ENCODE measurements at regions not wholly inside any gene's neighbourhood (a gene's known extent, or its start where the extent isn't known, plus 50 kb on each side); places are given as distances from the start of the nearest gene placed in this dataset.

DNA sequence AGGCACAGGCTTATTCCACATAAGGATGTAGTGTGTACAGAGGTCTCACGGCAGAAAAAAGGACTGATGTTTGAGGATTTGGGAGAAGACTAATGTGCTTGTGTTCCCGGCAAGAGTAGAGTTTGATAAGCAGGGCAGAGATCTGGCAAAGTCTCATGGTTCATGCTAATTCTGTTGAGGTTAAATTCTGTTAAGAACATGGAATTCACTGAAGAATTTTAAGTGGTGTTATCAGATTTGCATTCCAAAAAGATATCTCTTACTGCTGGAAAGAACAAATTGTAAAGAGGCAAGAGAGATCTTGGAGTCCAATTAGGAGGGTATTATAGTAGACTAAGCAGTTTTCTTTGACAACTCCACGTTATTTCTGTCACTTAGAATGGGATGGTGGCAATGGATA is 348.3 kb downstream of the TDRD3 start:
- Mint-ChIP-seq H3K27me3 (ENCODE audit: low read depth) (no peaks in the 10 kb centered on the region), H3K36me3 (no peaks in the 10 kb centered on the region), H3K27ac (no peak overlapping the region), H3K4me1 (peaks cover under 1% of the 10 kb centered on the region; the same call in 1 of the 2 replicates), H3K4me3 (no peak overlapping the region), H3K9me3 (peaks cover 18% of the 10 kb centered on the region)
- DNase-seq (ENCODE audit: low spot score) = no peak
- no peak for TF ChIP-seq ZNF121 (CRISPR knock-in tag; IDR thresholded peaks at IDR 0.05)
- TF ChIP-seq ZNF512 (CRISPR knock-in tag; IDR thresholded peaks at IDR 0.05; ENCODE audit: borderline replicate concordance) = no peak
- TF ChIP-seq ZNF396 (CRISPR knock-in tag; IDR thresholded peaks at IDR 0.05; ENCODE audit: borderline replicate concordance) = no peak
- no peak for TF ChIP-seq ZNF423 (CRISPR knock-in tag; IDR thresholded peaks at IDR 0.05)
- no peak for TF ChIP-seq NFYB (CRISPR knock-in tag; conservative IDR thresholded peaks at IDR 0.05; ENCODE audit: low read depth)
- no peak for TF ChIP-seq OVOL2 (CRISPR knock-in tag; IDR thresholded peaks at IDR 0.05; ENCODE audit: borderline replicate concordance)
- TF ChIP-seq, protein P1, sequence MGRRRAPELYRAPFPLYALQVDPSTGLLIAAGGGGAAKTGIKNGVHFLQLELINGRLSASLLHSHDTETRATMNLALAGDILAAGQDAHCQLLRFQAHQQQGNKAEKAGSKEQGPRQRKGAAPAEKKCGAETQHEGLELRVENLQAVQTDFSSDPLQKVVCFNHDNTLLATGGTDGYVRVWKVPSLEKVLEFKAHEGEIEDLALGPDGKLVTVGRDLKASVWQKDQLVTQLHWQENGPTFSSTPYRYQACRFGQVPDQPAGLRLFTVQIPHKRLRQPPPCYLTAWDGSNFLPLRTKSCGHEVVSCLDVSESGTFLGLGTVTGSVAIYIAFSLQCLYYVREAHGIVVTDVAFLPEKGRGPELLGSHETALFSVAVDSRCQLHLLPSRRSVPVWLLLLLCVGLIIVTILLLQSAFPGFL (CRISPR knock-in tag; IDR thresholded peaks at IDR 0.05; ENCODE audit: borderline replicate concordance) = no peak
- TF ChIP-seq, protein P2, sequence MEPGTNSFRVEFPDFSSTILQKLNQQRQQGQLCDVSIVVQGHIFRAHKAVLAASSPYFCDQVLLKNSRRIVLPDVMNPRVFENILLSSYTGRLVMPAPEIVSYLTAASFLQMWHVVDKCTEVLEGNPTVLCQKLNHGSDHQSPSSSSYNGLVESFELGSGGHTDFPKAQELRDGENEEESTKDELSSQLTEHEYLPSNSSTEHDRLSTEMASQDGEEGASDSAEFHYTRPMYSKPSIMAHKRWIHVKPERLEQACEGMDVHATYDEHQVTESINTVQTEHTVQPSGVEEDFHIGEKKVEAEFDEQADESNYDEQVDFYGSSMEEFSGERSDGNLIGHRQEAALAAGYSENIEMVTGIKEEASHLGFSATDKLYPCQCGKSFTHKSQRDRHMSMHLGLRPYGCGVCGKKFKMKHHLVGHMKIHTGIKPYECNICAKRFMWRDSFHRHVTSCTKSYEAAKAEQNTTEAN (CRISPR knock-in tag; IDR thresholded peaks at IDR 0.05) = no peak
- TF ChIP-seq JAZF1 (CRISPR knock-in tag; IDR thresholded peaks at IDR 0.05) = no peak
- no peak for TF ChIP-seq CBFB (CRISPR knock-in tag; IDR thresholded peaks at IDR 0.05; ENCODE audit: low read depth)
- TF ChIP-seq EMX1 (CRISPR knock-in tag; IDR thresholded peaks at IDR 0.05) = no peak
- TF ChIP-seq GTF2I (CRISPR knock-in tag; conservative IDR thresholded peaks at IDR 0.05) = no peak
- TF ChIP-seq, protein P3, sequence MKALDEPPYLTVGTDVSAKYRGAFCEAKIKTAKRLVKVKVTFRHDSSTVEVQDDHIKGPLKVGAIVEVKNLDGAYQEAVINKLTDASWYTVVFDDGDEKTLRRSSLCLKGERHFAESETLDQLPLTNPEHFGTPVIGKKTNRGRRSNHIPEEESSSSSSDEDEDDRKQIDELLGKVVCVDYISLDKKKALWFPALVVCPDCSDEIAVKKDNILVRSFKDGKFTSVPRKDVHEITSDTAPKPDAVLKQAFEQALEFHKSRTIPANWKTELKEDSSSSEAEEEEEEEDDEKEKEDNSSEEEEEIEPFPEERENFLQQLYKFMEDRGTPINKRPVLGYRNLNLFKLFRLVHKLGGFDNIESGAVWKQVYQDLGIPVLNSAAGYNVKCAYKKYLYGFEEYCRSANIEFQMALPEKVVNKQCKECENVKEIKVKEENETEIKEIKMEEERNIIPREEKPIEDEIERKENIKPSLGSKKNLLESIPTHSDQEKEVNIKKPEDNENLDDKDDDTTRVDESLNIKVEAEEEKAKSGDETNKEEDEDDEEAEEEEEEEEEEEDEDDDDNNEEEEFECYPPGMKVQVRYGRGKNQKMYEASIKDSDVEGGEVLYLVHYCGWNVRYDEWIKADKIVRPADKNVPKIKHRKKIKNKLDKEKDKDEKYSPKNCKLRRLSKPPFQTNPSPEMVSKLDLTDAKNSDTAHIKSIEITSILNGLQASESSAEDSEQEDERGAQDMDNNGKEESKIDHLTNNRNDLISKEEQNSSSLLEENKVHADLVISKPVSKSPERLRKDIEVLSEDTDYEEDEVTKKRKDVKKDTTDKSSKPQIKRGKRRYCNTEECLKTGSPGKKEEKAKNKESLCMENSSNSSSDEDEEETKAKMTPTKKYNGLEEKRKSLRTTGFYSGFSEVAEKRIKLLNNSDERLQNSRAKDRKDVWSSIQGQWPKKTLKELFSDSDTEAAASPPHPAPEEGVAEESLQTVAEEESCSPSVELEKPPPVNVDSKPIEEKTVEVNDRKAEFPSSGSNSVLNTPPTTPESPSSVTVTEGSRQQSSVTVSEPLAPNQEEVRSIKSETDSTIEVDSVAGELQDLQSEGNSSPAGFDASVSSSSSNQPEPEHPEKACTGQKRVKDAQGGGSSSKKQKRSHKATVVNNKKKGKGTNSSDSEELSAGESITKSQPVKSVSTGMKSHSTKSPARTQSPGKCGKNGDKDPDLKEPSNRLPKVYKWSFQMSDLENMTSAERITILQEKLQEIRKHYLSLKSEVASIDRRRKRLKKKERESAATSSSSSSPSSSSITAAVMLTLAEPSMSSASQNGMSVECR (CRISPR knock-in tag; IDR thresholded peaks at IDR 0.05; ENCODE audit: borderline replicate concordance) = no peak
- no peak for TF ChIP-seq JUN (CRISPR knock-in tag; IDR thresholded peaks at IDR 0.05)
- no peak for ATAC-seq
- ChIA-PET CTCF (no interaction called here), POLR2A (no interaction called here)

DNA sequence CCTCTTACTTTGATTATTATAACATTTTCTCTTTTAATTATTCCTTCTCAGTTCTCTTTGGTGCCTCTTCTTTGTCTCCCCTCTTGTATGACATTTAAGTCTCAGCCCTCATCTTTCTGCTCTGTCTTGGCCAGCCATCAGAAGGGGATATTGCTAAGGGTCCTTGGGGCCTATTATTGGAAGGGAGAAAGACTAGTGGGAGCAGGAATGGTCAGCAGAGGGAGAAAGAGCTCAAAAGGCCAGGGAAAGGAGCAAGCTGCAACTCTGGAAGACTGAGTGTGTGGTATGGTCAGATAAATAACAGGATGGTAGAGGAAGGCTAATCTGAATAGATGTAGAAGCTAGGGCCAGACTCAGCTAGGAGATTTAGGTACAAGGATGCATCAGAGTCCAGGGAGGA is 336.9 kb downstream of the TDRD3 start:
- Mint-ChIP-seq H3K9me3 (no peaks in the 10 kb centered on the region), H3K27me3 (ENCODE audit: low read depth) (no peaks in the 10 kb centered on the region), H3K36me3 (no peaks in the 10 kb centered on the region), H3K4me1 (peaks cover 7% of the 10 kb centered on the region), H3K27ac (no peak overlapping the region), H3K4me3 (no peak overlapping the region)
- DNase-seq (ENCODE audit: low spot score) = no peak
- ChIA-PET CTCF (interaction anchor here (0.6 to 0.8 kb wide), 2 partner anchors 147 to 826 kb away, joined by 3 read pairs; no protein-coding TSS in a partner anchor), POLR2A (no interaction called here)
- peak; percentile 66 for ATAC-seq
- TF ChIP-seq ESRRA (CRISPR knock-in tag; IDR thresholded peaks at IDR 0.05; ENCODE audit: borderline replicate concordance) = no peak
- TF ChIP-seq IRF2 (CRISPR knock-in tag; IDR thresholded peaks at IDR 0.05; ENCODE audit: borderline replicate concordance, low read depth) = no peak
- TF ChIP-seq, protein P4, sequence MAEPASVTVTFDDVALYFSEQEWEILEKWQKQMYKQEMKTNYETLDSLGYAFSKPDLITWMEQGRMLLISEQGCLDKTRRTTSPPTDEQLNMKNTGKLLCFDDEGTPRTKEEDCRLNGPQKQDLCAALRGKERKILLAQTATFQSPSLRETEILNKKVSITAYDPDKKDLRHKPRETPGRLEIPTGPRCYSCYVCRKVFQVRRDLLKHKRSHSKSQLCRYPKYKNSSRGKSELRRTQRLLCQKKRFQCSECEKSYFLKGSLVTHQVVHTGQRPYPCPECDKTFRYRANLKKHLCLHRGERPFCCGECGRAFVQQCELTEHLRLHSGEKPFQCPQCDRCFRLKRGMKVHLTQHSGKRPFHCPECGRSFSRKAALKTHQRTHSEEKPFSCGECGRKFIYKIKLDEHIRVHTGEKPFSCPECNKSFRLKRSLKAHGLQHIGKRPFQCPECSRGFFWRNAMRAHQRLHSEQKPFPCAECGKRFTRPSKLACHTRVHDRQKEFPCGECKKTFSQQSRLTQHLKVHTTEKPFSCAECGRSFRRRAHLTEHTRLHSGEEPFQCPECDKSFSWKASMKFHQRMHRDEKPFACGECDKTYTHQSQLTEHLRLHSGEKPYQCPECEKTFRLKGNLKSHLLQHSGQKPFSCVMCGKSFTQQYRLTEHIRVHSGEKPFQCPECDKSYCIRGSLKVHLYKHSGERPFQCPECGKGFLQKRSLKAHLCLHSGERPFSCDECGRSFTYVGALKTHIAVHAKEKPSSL (CRISPR knock-in tag; conservative IDR thresholded peaks at IDR 0.05) = no peak
- TF ChIP-seq ZNF317 (CRISPR knock-in tag; IDR thresholded peaks at IDR 0.05; ENCODE audit: borderline replicate concordance, low read depth) = no peak
- TF ChIP-seq, protein P2 (CRISPR knock-in tag; IDR thresholded peaks at IDR 0.05) = no peak
- no peak for TF ChIP-seq GRHL2 (CRISPR knock-in tag; IDR thresholded peaks at IDR 0.05; ENCODE audit: insufficient replicate concordance, severe bottlenecking)
- TF ChIP-seq PRDM15 (CRISPR knock-in tag; IDR thresholded peaks at IDR 0.05) = no peak

Data from WTC11 (cell line).